ENCODE measurements at regions not wholly inside any gene's neighbourhood (a gene's known extent, or its start where the extent isn't known, plus 50 kb on each side); places are given as distances from the start of the nearest gene placed in this dataset.

- no peak for DNase-seq
- in situ Hi-C loops (cut with MboI; ENCODE audit: low pct_ligation_motif_present in 1 of 4, low pct_unique_long_range_greater_than_20kb in 1 of 4, low sequenced_read_pairs in 3 of 4) = no loop called here
- intact Hi-C loops (cut with DNase I; ENCODE audit: low total_unique reads) = no loop called here
- Histone ChIP-seq H3K4me3 (no peak overlapping the region), H3K9me3 (no peaks in the 10 kb centered on the region), H3K27me3 (no peaks in the 10 kb centered on the region), H3K36me3 (no peaks in the 10 kb centered on the region), H3K4me1 (no peaks in the 10 kb centered on the region), H3K27ac (no peak overlapping the region)
- 92% methylated on average over 4 of the region's 4 CpGs; no CpG with 5 or more reads in 1 of the 2 donors for WGBS, 2 donors (ENCODE audit: low coverage in 1 of 2)
- TF ChIP-seq EP300 (IDR thresholded peaks at IDR 0.05; ENCODE audit: low read depth) (no peak), POLR2AphosphoS5 (IDR thresholded peaks at IDR 0.05) (no peak), POLR2A (IDR thresholded peaks at IDR 0.05) (no peak)
- TF ChIP-seq, protein P1, sequence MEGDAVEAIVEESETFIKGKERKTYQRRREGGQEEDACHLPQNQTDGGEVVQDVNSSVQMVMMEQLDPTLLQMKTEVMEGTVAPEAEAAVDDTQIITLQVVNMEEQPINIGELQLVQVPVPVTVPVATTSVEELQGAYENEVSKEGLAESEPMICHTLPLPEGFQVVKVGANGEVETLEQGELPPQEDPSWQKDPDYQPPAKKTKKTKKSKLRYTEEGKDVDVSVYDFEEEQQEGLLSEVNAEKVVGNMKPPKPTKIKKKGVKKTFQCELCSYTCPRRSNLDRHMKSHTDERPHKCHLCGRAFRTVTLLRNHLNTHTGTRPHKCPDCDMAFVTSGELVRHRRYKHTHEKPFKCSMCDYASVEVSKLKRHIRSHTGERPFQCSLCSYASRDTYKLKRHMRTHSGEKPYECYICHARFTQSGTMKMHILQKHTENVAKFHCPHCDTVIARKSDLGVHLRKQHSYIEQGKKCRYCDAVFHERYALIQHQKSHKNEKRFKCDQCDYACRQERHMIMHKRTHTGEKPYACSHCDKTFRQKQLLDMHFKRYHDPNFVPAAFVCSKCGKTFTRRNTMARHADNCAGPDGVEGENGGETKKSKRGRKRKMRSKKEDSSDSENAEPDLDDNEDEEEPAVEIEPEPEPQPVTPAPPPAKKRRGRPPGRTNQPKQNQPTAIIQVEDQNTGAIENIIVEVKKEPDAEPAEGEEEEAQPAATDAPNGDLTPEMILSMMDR (IDR thresholded peaks at IDR 0.05) = no peak
Observed at GRCh38 chr12:114769634-114770033, 85.7 kb upstream of the TBX3 start.

- Histone ChIP-seq H3K27me3 (no peaks in the 10 kb centered on the region), H3K4me3 (no peak overlapping the region), H3K9me3 (no peaks in the 10 kb centered on the region), H3K27ac (no peak overlapping the region), H3K36me3 (no peaks in the 10 kb centered on the region), H3K4me1 (no peaks in the 10 kb centered on the region)
- TF ChIP-seq, protein P1 (IDR thresholded peaks at IDR 0.05) = no peak
- no peak for TF ChIP-seq EP300 (IDR thresholded peaks at IDR 0.05; ENCODE audit: low read depth)
- TF ChIP-seq POLR2A (IDR thresholded peaks at IDR 0.05) = no peak
- no peak for TF ChIP-seq POLR2AphosphoS5 (IDR thresholded peaks at IDR 0.05)
- no peak for DNase-seq
- WGBS, 2 donors (ENCODE audit: low coverage in 1 of 2) = 66 to 67% methylated on average over 14 of the region's 14 CpGs
- intact Hi-C loops (cut with DNase I; ENCODE audit: low total_unique reads) (no loop called here), in situ Hi-C loops (cut with MboI; ENCODE audit: low pct_ligation_motif_present in 1 of 4, low pct_unique_long_range_greater_than_20kb in 1 of 4, low sequenced_read_pairs in 3 of 4) (no loop called here)
Observed at GRCh38 chr12:114767906-114768722, 84.1 kb upstream of the TBX3 start.

GRCh38 chr12:114767084-114767760 lies 83.2 kb upstream of the TBX3 start:
- H3K27me3 ChIP-seq = no peaks in the 10 kb centered on the region

More at GRCh38 chr12:114767084-114767760, 83.2 kb upstream of the TBX3 start:
- intact Hi-C loops (cut with DNase I; ENCODE audit: low total_unique reads) (no loop called here), in situ Hi-C loops (cut with MboI; ENCODE audit: low pct_ligation_motif_present in 1 of 4, low pct_unique_long_range_greater_than_20kb in 1 of 4, low sequenced_read_pairs in 3 of 4) (no loop called here)
- H3K4me3 ChIP-seq = no peak overlapping the region
- no peaks in the 10 kb centered on the region for H3K9me3 ChIP-seq
- TF ChIP-seq POLR2A (IDR thresholded peaks at IDR 0.05) = no peak
- TF ChIP-seq, protein P1 (IDR thresholded peaks at IDR 0.05) = no peak
- TF ChIP-seq POLR2AphosphoS5 (IDR thresholded peaks at IDR 0.05) = no peak
- TF ChIP-seq EP300 (IDR thresholded peaks at IDR 0.05; ENCODE audit: low read depth) = no peak
- H3K27ac ChIP-seq = no peak overlapping the region
- whole genome bisulfite sequencing, 2 donors (ENCODE audit: low coverage in 1 of 2) = 82 to 90% methylated on average over 7 to 19 of the region's 19 CpGs
- DNase-seq = no peak
- no peaks in the 10 kb centered on the region for H3K36me3 ChIP-seq
- H3K4me1 ChIP-seq = no peaks in the 10 kb centered on the region
